GM18858 (cell line): ENCODE measurements at regions not wholly inside any gene's neighbourhood (a gene's known extent, or its start where the extent isn't known, plus 50 kb on each side); places are given as distances from the start of the nearest gene placed in this dataset.
A peak's percentile ranks its signal among the peaks of the same experiment; 100 is the strongest.

Experiments used
- ATAC-seq: cut with Tn5 transposase; IDR thresholded peaks from one replicate; pipeline ENCODE4 v1.9.1; 2021; ENCODE audit not compliant: unreplicated experiment

DNA sequence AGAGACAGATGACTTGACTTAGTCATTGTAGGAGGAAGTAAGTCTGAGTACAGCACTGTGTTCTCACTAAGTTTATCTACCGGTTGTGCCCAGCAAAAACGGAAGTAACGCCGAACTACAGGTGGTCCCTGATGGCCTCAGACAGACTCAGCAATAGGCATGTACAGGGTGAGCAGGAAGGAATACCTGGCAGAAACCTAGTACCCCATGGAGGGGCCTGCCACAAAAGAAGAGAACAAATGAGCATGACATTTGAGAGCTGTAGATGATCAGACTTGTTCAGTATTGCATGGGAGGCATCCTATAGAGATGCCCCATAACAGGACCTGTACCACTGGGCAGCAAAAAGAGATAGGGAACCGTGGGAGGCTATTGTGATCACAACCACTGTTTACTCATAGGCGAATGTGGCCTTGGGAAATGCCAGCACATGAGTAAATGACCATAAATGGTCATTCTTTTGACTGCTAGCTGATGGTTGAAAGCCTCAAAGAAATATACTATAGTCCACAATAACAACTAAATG lies 106.4 kb upstream of the TAB2 start:
- ATAC-seq, result peak; percentile 51

DNA sequence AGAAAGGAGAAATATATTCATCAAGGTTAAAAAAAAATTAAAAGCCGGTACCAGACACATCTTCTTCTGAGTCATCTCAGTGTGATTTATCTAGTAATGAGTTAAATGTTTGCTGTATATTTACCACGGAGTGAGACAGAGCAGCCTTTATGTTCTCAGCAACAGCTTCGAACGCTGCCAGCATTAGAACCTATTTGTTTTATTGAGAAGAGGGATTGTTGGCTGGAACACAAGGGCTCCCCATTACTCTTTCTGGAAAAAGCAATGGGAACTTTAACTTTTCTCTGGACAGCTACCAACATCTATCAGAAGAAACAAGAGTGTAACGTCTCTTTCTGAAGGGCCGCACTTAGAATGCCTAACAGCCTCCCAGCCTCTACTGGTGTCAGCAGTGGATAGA lies 105.3 kb upstream of the TAB2 start:
- ATAC-seq, result no peak

DNA sequence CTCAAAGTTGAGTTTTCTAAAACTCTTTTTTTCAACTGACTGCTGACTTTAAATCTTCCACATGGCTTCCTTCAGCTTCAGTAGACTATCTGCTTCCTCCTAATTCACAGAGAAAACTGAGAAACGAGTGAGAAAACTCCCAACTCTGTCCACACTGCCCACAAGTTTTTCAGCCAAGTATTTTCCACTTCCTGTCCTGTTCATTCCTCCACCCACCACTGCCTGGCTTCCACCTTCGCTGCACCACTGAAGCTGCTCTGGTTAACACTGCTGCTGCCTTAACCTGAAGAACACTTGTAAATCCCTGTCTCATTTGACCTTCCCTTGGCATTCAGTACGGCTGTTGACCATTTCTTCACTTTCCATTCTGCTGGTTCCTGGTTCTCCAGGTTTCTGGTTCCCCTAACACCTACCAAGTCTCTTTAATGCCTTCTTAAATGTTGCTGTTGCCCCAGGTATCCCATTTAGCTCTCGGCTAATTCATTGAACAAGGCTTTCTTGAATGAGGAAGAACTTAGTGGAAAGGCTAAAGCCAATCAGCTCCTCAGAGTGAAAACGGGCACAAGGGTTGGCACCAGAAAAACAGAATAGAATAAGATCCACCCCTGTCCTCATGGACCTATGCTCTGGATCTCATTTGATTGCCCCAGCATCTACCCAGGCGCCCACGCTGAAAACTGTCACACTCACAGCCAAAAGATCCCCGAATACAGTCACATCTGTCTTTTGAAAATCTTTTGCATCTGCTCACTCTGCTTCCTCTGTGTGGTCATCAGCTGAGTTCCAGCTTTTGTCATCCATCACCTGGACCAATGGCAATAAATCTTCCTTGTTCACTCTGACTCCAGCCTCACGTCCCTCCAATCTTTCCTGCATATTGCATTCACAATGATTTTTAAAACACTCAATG lies 104.4 kb upstream of the TAB2 start:
- peak; percentile 23 for ATAC-seq

DNA sequence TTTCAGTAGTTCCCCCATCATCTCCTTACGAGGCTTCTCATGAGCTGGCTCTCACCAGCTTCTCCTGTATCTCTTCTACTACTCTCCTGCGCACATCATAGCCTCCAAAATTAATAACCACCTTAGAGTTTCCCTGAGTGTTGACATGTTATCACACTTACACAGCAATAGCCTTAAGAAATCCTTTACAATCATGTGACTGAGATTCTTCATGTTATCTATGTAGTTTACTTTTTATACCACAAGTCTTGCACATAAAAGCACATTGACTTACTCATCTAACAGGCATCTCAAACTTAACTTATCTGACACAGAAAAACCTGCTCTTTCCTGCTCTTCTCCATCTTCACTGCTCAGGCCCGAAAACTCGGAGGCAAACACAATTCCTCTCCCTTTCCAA lies 103.7 kb upstream of the TAB2 start:
- no peak for ATAC-seq

GRCh38 chr6:149216459-149216858 lies 101.1 kb upstream of the TAB2 start:
- no peak for ATAC-seq

GRCh38 chr6:149217466-149217888 lies 100.0 kb upstream of the TAB2 start:
- peak; percentile 45 for ATAC-seq

DNA sequence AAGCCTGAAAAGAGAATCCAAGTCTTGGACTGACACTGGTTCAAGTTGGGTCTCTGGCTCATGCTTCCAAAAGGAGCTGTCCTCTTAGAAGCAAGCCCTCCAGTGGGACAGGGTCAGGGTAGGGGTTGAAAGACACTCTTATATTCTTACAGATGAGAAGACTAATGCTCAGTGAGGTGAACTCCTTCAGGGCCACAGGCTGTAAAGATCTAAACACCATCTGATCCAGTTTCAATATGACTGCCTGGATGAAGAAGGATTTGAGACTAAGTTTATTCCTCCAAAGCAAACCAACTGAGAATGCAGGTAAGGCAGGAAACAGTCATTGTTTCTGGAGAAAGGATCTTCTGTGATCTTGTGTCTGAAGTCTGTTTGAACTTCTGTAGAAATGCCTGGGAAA lies 99.0 kb upstream of the TAB2 start:
- no peak for ATAC-seq

- ATAC-seq, result no peak
Measured at GRCh38 chr6:149218915-149219314, 98.6 kb upstream of the TAB2 start.

DNA sequence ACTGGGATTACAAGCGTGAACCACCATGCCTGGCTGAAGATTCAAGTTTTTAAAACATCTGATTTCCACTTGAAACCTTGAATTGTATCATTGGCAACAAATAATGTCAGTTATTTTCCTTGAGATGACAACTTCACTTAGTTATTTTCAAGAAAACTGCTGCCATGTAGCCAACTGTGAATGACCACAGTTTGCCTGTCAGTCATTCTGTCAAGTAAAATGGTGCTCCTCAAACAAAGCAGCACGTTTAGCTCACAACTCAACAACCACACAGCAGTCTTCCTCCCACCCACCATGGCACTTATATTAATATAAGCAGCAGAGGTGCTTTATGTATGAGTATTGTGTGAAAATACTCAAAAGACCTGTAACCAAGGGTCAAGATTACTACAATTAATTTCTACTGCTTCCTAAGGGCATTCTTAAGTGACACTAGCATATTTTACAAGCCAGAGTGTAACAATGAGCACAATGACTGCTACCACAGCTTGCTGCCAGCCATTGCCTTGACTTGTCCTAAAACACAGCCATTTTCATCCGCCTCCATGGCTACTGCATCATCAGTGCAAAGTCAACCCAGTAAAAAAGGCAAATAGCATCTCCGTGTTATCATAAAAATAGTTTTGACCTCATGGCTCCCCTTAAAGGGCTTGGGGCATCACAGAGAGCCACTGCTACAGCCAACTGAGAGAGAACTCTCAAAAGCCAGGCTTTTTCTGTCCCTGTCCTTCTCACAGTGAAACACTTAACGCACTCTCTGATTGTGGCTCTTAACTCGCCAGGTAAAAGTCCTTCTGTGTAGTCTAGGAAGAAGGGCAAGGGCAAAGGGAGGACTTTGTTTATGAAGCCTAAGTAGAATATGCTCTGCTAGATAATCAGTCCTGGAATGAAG lies 96.4 kb upstream of the TAB2 start:
- ATAC-seq, result no peak

DNA sequence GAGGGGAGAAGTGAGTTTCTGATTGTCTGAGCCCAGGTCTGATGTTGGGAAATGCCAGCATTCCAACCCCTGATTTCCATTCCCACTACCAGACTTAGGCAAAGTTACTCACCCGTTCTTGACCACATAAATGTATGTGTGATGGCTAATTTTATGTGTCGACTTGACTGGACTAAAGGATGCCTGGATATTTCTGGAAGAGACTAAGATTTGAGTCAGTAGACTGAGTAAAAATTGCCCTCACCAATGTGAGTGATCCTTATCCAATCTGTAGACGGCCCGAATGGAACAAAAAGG lies 95.8 kb upstream of the TAB2 start:
- no peak for ATAC-seq

GRCh38 chr6:149223120-149223903 lies 94.2 kb upstream of the TAB2 start:
- no peak for ATAC-seq

DNA sequence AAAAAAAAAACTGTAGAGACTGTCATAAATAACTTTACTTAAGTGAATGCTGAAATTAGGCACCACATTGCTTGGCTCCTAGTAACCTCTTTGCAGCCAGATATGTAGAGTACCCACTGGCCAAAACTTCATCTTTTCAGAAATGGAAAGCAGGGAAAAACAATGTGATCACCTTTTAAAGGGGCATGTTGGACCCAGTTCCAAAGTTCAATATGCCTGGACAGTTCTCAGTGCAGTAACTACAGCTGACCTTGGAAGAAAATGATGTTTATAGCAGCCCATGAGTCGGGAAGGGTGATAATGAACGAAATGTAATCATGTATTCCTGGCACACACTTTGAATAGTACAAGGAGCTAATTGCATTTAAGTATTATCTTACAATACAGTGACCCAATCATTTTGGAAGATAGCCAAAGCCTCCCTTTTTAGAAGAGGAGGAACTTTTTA lies 93.6 kb upstream of the TAB2 start:
- ATAC-seq, result no peak

- ATAC-seq, result no peak
Measured at GRCh38 chr6:149224399-149224798, 93.1 kb upstream of the TAB2 start.

GRCh38 chr6:149225370-149225769 lies 92.1 kb upstream of the TAB2 start:
- no peak for ATAC-seq

- no peak for ATAC-seq
Measured at GRCh38 chr6:149225946-149226345, 91.6 kb upstream of the TAB2 start.

DNA sequence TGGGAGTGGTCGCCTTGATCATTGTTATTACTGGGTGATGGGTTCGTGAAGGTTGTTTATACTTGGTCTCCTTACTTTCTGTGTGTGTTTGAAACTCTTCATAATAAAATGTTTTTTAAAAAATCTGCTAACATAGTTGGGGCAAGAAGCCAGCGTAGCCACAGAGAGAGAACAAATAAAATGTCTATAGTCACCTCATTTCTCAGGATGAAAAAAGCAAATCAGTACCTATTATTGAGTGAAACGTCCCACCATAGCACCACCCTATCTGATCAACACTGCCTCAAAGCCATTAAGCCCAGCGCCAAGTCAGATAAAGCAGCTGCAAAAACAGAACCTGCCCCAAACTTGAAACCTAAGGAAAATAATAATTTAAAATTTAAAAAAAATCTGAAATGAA lies 89.7 kb upstream of the TAB2 start:
- no peak for ATAC-seq

DNA sequence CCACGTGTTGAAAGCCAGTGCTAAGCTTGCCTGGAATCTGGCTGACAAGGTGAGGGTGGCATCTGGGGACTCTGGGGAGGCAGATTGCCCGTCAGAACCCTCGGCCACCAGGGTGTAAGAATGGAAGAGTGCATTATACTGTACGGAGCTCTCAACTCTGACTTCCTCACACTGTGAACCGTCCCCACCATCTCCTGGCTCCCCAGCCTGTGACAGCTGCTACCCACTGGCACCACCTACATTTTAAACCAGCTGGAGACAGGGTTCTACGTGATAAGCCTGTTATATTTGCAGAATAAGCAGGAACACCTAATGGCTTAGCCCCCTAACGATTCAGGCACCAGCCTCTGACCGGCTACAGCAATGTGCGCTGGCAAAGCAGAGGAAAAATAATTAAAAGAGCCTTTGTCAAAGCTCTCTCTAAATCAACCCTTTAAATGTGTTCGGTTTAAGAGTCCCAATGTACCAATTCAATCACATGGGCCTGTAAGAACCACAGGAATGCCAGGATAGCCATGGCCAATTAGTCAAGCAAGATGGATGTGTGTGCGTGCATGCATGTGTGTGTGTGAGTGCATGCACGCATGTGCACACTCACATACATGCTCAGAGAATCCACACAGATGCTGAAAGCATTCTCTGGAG lies 89.1 kb upstream of the TAB2 start:
- ATAC-seq, result no peak

DNA sequence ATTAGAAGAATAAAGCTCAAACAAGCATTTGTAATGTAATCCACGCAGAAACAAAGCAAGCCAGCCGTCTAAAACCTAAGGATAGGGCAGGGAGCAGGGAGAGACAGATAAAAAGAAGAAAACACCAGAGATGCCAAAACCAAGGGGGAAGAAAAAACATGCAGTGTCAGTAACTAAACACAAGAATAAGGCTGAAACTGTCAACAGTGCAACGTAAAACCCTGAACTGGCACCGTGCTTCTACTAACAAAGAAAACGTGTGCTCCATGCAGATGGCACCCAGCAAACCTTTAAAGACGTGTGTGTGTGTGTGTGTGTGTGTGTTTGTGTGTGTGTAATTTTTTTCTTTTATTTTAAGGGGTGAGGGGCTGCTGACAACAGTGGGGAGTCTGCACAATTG lies 88.4 kb upstream of the TAB2 start:
- ATAC-seq, result no peak

- ATAC-seq, result peak; percentile 44
Measured at GRCh38 chr6:149230712-149231460, 86.6 kb upstream of the TAB2 start.

GRCh38 chr6:149231778-149232177 lies 85.7 kb upstream of the TAB2 start:
- no peak for ATAC-seq
